ENCODE measurements at regions not wholly inside any gene's neighbourhood (a gene's known extent, or its start where the extent isn't known, plus 50 kb on each side); places are given as distances from the start of the nearest gene placed in this dataset.

- Histone ChIP-seq H3K9ac (ENCODE audit: low read length) (no peak overlapping the region), H2BK5ac (ENCODE audit: low read depth, low read length, poor library complexity) (no peak overlapping the region), H3K14ac (ENCODE audit: low read length) (no peak overlapping the region), H3K27me3 (ENCODE audit: insufficient read depth, low read length) (no peaks in the 10 kb centered on the region), H3K79me2 (ENCODE audit: control insufficient read depth, insufficient read depth, low read length, poor library complexity) (no peaks in the 10 kb centered on the region), H2AK5ac (ENCODE audit: low read length) (no peak overlapping the region), H3K4me3 (ENCODE audit: low read depth, low read length) (no peak overlapping the region), H4K91ac (ENCODE audit: low read depth, low read length) (no peak overlapping the region), H4K8ac (ENCODE audit: low read depth, low read length) (no peak overlapping the region), H3K4me2 (ENCODE audit: low read length) (no peak overlapping the region), H4K12ac (ENCODE audit: low read depth, low read length) (no peak overlapping the region), H3K9me3 (ENCODE audit: insufficient read depth, low read depth, low read length) (no peaks in the 10 kb centered on the region), H3K36me3 (ENCODE audit: control insufficient read depth in 1 of 2, insufficient read depth in 2 of 2, low read length in 2 of 2) (no peaks in the 10 kb centered on the region), H2BK12ac (ENCODE audit: low read length) (no peak overlapping the region), H3K27ac (ENCODE audit: low read depth, low read length) (no peak overlapping the region), H3K4me1 (ENCODE audit: control insufficient read depth in 1 of 2, insufficient read depth in 2 of 2, low read length in 2 of 2) (no peaks in the 10 kb centered on the region), H3K23ac (ENCODE audit: low read length) (no peak overlapping the region), H2BK120ac (ENCODE audit: insufficient read depth, low read length, poor library complexity) (no peak overlapping the region), H3K4ac (ENCODE audit: low read depth, low read length) (no peak overlapping the region), H3K18ac (ENCODE audit: low read length) (no peak overlapping the region), H3K79me1 (ENCODE audit: low read length) (peaks cover 1% of the 10 kb centered on the region), H2AFZ (ENCODE audit: insufficient read depth, low read length, poor library complexity) (no peak overlapping the region)
- no CpG with 5 or more reads among the region's 2 CpGs for WGBS (ENCODE audit: extremely low coverage, insufficient coverage, insufficient read length)
- no peak for DNase-seq
Observed at GRCh38 chr2:149715894-149716293, 128.3 kb upstream of the MMADHC start.

- Histone ChIP-seq H4K12ac (ENCODE audit: low read depth, low read length) (no peak overlapping the region), H3K4me2 (ENCODE audit: low read length) (no peak overlapping the region), H3K9me3 (ENCODE audit: insufficient read depth, low read depth, low read length) (no peaks in the 10 kb centered on the region), H2BK120ac (ENCODE audit: insufficient read depth, low read length, poor library complexity) (no peak overlapping the region), H2AFZ (ENCODE audit: insufficient read depth, low read length, poor library complexity) (no peak overlapping the region), H3K4me1 (ENCODE audit: control insufficient read depth in 1 of 2, insufficient read depth in 2 of 2, low read length in 2 of 2) (no peaks in the 10 kb centered on the region), H3K79me2 (ENCODE audit: control insufficient read depth, insufficient read depth, low read length, poor library complexity) (no peaks in the 10 kb centered on the region), H3K23ac (ENCODE audit: low read length) (no peak overlapping the region), H2BK5ac (ENCODE audit: low read depth, low read length, poor library complexity) (no peak overlapping the region), H3K4ac (ENCODE audit: low read depth, low read length) (no peak overlapping the region), H3K27ac (ENCODE audit: low read depth, low read length) (no peak overlapping the region), H2BK12ac (ENCODE audit: low read length) (no peak overlapping the region), H3K9ac (ENCODE audit: low read length) (no peak overlapping the region), H2AK5ac (ENCODE audit: low read length) (no peak overlapping the region), H3K79me1 (ENCODE audit: low read length) (peaks cover 1% of the 10 kb centered on the region), H4K91ac (ENCODE audit: low read depth, low read length) (no peak overlapping the region), H3K4me3 (ENCODE audit: low read depth, low read length) (no peak overlapping the region), H4K8ac (ENCODE audit: low read depth, low read length) (no peak overlapping the region), H3K14ac (ENCODE audit: low read length) (no peak overlapping the region), H3K27me3 (ENCODE audit: insufficient read depth, low read length) (no peaks in the 10 kb centered on the region), H3K36me3 (ENCODE audit: control insufficient read depth in 1 of 2, insufficient read depth in 2 of 2, low read length in 2 of 2) (no peaks in the 10 kb centered on the region), H3K18ac (ENCODE audit: low read length) (no peak overlapping the region)
- WGBS (ENCODE audit: extremely low coverage, insufficient coverage, insufficient read length) = no CpG with 5 or more reads among the region's 3 CpGs
- DNase-seq = peak; percentile 18 to 59
Observed at GRCh38 chr2:149715005-149715592, 127.5 kb upstream of the MMADHC start.

- no peak for DNase-seq
- Histone ChIP-seq H4K8ac (ENCODE audit: low read depth, low read length) (no peak overlapping the region), H3K79me1 (ENCODE audit: low read length) (no peaks in the 10 kb centered on the region), H2BK5ac (ENCODE audit: low read depth, low read length, poor library complexity) (no peak overlapping the region), H3K4ac (ENCODE audit: low read depth, low read length) (no peak overlapping the region), H3K4me1 (ENCODE audit: control insufficient read depth in 1 of 2, insufficient read depth in 2 of 2, low read length in 2 of 2) (no peaks in the 10 kb centered on the region), H2AFZ (ENCODE audit: insufficient read depth, low read length, poor library complexity) (no peak overlapping the region), H3K36me3 (ENCODE audit: control insufficient read depth in 1 of 2, insufficient read depth in 2 of 2, low read length in 2 of 2) (no peaks in the 10 kb centered on the region), H3K14ac (ENCODE audit: low read length) (no peak overlapping the region), H3K4me3 (ENCODE audit: low read depth, low read length) (no peak overlapping the region), H4K12ac (ENCODE audit: low read depth, low read length) (no peak overlapping the region), H3K9me3 (ENCODE audit: insufficient read depth, low read depth, low read length) (no peaks in the 10 kb centered on the region), H3K4me2 (ENCODE audit: low read length) (no peak overlapping the region), H3K23ac (ENCODE audit: low read length) (no peak overlapping the region), H3K27ac (ENCODE audit: low read depth, low read length) (no peak overlapping the region), H3K9ac (ENCODE audit: low read length) (no peak overlapping the region), H3K79me2 (ENCODE audit: control insufficient read depth, insufficient read depth, low read length, poor library complexity) (no peaks in the 10 kb centered on the region), H2BK120ac (ENCODE audit: insufficient read depth, low read length, poor library complexity) (no peak overlapping the region), H3K27me3 (ENCODE audit: insufficient read depth, low read length) (no peaks in the 10 kb centered on the region), H4K91ac (ENCODE audit: low read depth, low read length) (no peak overlapping the region), H3K18ac (ENCODE audit: low read length) (no peak overlapping the region), H2BK12ac (ENCODE audit: low read length) (no peak overlapping the region), H2AK5ac (ENCODE audit: low read length) (no peak overlapping the region)
- no CpG with 5 or more reads among the region's 8 CpGs for WGBS (ENCODE audit: extremely low coverage, insufficient coverage, insufficient read length)
Observed at GRCh38 chr2:149709496-149710263, 122.1 kb upstream of the MMADHC start.

GRCh38 chr2:149703281-149703680, 115.7 kb upstream of the MMADHC start:
- Histone ChIP-seq H2BK12ac (ENCODE audit: low read length) (no peak overlapping the region), H4K8ac (ENCODE audit: low read depth, low read length) (no peak overlapping the region), H3K23ac (ENCODE audit: low read length) (no peak overlapping the region), H3K4ac (ENCODE audit: low read depth, low read length) (no peak overlapping the region), H2AFZ (ENCODE audit: insufficient read depth, low read length, poor library complexity) (no peak overlapping the region), H3K27ac (ENCODE audit: low read depth, low read length) (no peak overlapping the region), H4K91ac (ENCODE audit: low read depth, low read length) (no peak overlapping the region), H2AK5ac (ENCODE audit: low read length) (no peak overlapping the region), H3K4me3 (ENCODE audit: low read depth, low read length) (no peak overlapping the region), H3K14ac (ENCODE audit: low read length) (no peak overlapping the region), H2BK5ac (ENCODE audit: low read depth, low read length, poor library complexity) (no peak overlapping the region), H3K79me1 (ENCODE audit: low read length) (no peaks in the 10 kb centered on the region), H3K27me3 (ENCODE audit: insufficient read depth, low read length) (no peaks in the 10 kb centered on the region), H3K18ac (ENCODE audit: low read length) (no peak overlapping the region), H3K9ac (ENCODE audit: low read length) (no peak overlapping the region), H3K79me2 (ENCODE audit: control insufficient read depth, insufficient read depth, low read length, poor library complexity) (no peaks in the 10 kb centered on the region), H3K4me1 (ENCODE audit: control insufficient read depth in 1 of 2, insufficient read depth in 2 of 2, low read length in 2 of 2) (peaks cover 2% of the 10 kb centered on the region in 2 experiments), H3K9me3 (ENCODE audit: insufficient read depth, low read depth, low read length) (no peaks in the 10 kb centered on the region), H4K12ac (ENCODE audit: low read depth, low read length) (no peak overlapping the region), H3K4me2 (ENCODE audit: low read length) (no peak overlapping the region), H2BK120ac (ENCODE audit: insufficient read depth, low read length, poor library complexity) (no peak overlapping the region), H3K36me3 (ENCODE audit: control insufficient read depth in 1 of 2, insufficient read depth in 2 of 2, low read length in 2 of 2) (no peaks in the 10 kb centered on the region)
- no CpG with 5 or more reads among the region's 2 CpGs for WGBS (ENCODE audit: extremely low coverage, insufficient coverage, insufficient read length)
- DNase-seq = no peak
